Upper lobe of left lung (tissue), 6 donors: ENCODE measurements at regions not wholly inside any gene's neighbourhood (a gene's known extent, or its start where the extent isn't known, plus 50 kb on each side); places are given as distances from the start of the nearest gene placed in this dataset.
"Not testable (repeated sequence)": the region's sequence is repeated elsewhere in the genome, so short reads cannot be mapped to it uniquely, and the experiment has no call there.

Source experiments
- ATAC-seq, 2 donors: fragments of 200-7000 bp; cut with Tn5 transposase; one replicate each; pipeline ENCODE4 v1.9.1; 2022; ENCODE audit warnings: mild to moderate bottlenecking in 2 of 2, moderate library complexity in 2 of 2; ENCODE audit not compliant: low FRiP score in 2 of 2
- DNase-seq, 2 donors: peaks; one replicate each; pipeline ENCODE4 v3.0.0-alpha.2; 2019 to 2020
- H3K27ac ChIP-seq, 4 donors: fragments of 200-600 bp; sonication (generic); one replicate each; pipeline ENCODE4 v1.5.1; 2016 to 2019
- H3K27me3 ChIP-seq, 4 donors: fragments of 200-600 bp; sonication (generic); one replicate each; pipeline ENCODE4 v1.5.1; 2017 to 2019
- H3K36me3 ChIP-seq, 4 donors: fragments of 200-600 bp; sonication (generic); one replicate each; pipeline ENCODE4 v1.5.1; 2016 to 2019
- H3K4me1 ChIP-seq, 4 donors: fragments of 200-600 bp; sonication (generic); one replicate each; pipeline ENCODE4 v1.5.1; 2018 to 2019
- H3K4me3 ChIP-seq, 4 donors: fragments of 200-600 bp; sonication (generic); one replicate each; pipeline ENCODE4 v1.5.1; 2017 to 2019; ENCODE audit warnings: mild to moderate bottlenecking in 2 of 4, moderate library complexity in 1 of 4
- H3K9me3 ChIP-seq, 4 donors: fragments of 200-600 bp; sonication (generic); one replicate each; pipeline ENCODE4 v1.5.1; 2018 to 2019
- CTCF ChIP-seq, 6 experiments: fragments of 450-650 bp in 4 of 6; fragments of 200-600 bp in 2 of 6; sonication (generic) in 2 of 6; IDR thresholded peaks; one replicate each; pipeline ENCODE4 v1.5.1; 2016 to 2019; ENCODE audit warnings: antibody characterized with exemption in 6 of 6
- EP300 ChIP-seq, 4 donors: sonication (generic); formaldehyde crosslinking; IDR thresholded peaks; one replicate each; pipeline ENCODE4 v1.5.1; 2017; ENCODE audit warnings: antibody characterized with exemption in 4 of 4, control low read depth in 2 of 4
- POLR2A ChIP-seq, 4 donors: fragments of 450-650 bp; IDR thresholded peaks; one replicate each; pipeline ENCODE4 v1.5.1; 2016 to 2017; ENCODE audit warnings: antibody characterized with exemption in 4 of 4, mild to moderate bottlenecking in 2 of 4
- POLR2AphosphoS5 ChIP-seq, 2 donors: sonication (generic); formaldehyde crosslinking; IDR thresholded peaks; one replicate each; pipeline ENCODE4 v1.5.1; 2017; ENCODE audit warnings: antibody characterized with exemption in 2 of 2
- WGBS, 2 donors: methylation state at CpG; one replicate each; pipeline ENCODE4 v1.1.5; 2017 to 2018; 5-methylcytosine and 5-hydroxymethylcytosine counted together
- donor health status: DM: no; HTN: no; CAD: no; lungs with moderate emphysema.
- donor health status: DM: no; HTN: yes; CAD: no; lungs with severe emphysema.

- no peak for ATAC-seq
- Histone ChIP-seq H3K4me3 (no peak overlapping the region), H3K36me3 (no peaks in the 10 kb centered on the region), H3K27me3 (no peaks in the 10 kb centered on the region), H3K9me3 (no peaks in the 10 kb centered on the region), H3K27ac (no peak overlapping the region), H3K4me1 (no peaks in the 10 kb centered on the region)
- 66 to 78% methylated on average over 2 of the region's 2 CpGs for WGBS, 2 donors
- no peak for DNase-seq
- no peak for TF ChIP-seq POLR2AphosphoS5 (IDR thresholded peaks at IDR 0.05)
- no peak for TF ChIP-seq POLR2A (IDR thresholded peaks at IDR 0.05)
- TF ChIP-seq CTCF (IDR thresholded peaks at IDR 0.05) = no peak
- TF ChIP-seq EP300 (IDR thresholded peaks at IDR 0.05) = no peak
Measured at GRCh38 chr3:178103140-178103539, 433.1 kb upstream of the KCNMB2 start.

DNA sequence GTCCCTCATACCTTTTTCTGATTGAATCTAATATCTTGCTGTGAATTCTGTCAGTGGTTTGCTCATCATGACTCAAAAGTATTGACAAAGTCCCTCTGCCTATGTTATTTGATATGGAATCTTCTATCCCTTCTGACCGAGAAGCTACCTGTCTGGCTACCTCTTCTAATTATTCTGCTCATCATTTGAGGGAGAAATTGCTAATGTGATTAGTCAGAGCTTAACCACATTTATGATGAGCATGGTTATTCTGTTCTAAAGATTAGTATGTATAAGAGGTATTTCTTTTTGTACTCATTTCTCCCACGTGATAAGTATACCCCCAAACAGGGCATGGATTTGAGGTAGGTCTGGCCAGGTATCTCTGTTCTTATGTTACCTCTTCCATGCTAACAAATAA is 428.4 kb upstream of the KCNMB2 start:
- 90 to 96% methylated on average over 2 of the region's 2 CpGs for WGBS, 2 donors
- ATAC-seq = no peak
- H3K27ac ChIP-seq = no peak overlapping the region
- H3K4me1 ChIP-seq = no peaks in the 10 kb centered on the region
- no peaks in the 10 kb centered on the region for H3K36me3 ChIP-seq
- TF ChIP-seq EP300 (IDR thresholded peaks at IDR 0.05) (no peak), POLR2A (IDR thresholded peaks at IDR 0.05) (no peak), POLR2AphosphoS5 (IDR thresholded peaks at IDR 0.05) (no peak), CTCF (IDR thresholded peaks at IDR 0.05) (no peak)
- no peaks in the 10 kb centered on the region for H3K27me3 ChIP-seq
- H3K4me3 ChIP-seq = no peak overlapping the region
- DNase-seq = no peak
- H3K9me3 ChIP-seq = no peaks in the 10 kb centered on the region

- 73 to 78% methylated on average over 2 of the region's 2 CpGs for WGBS, 2 donors
- Histone ChIP-seq H3K4me1 (no peaks in the 10 kb centered on the region), H3K27me3 (no peaks in the 10 kb centered on the region), H3K9me3 (no peaks in the 10 kb centered on the region), H3K27ac (no peak overlapping the region), H3K4me3 (no peak overlapping the region), H3K36me3 (no peaks in the 10 kb centered on the region)
- TF ChIP-seq EP300 (IDR thresholded peaks at IDR 0.05) (no peak), POLR2AphosphoS5 (IDR thresholded peaks at IDR 0.05) (no peak), CTCF (IDR thresholded peaks at IDR 0.05) (no peak), POLR2A (IDR thresholded peaks at IDR 0.05) (no peak)
- ATAC-seq = no peak
- no peak for DNase-seq
Measured at GRCh38 chr3:178109691-178110090, 426.5 kb upstream of the KCNMB2 start.

- no peak for TF ChIP-seq POLR2AphosphoS5 (IDR thresholded peaks at IDR 0.05)
- TF ChIP-seq EP300 (IDR thresholded peaks at IDR 0.05) = no peak
- no peak for TF ChIP-seq POLR2A (IDR thresholded peaks at IDR 0.05)
- no peak for TF ChIP-seq CTCF (IDR thresholded peaks at IDR 0.05)
- Histone ChIP-seq H3K4me1 (no peaks in the 10 kb centered on the region), H3K4me3 (no peak overlapping the region), H3K9me3 (no peaks in the 10 kb centered on the region), H3K36me3 (no peaks in the 10 kb centered on the region), H3K27ac (no peak overlapping the region), H3K27me3 (no peaks in the 10 kb centered on the region)
- DNase-seq (no peak), ATAC-seq (no peak)
- WGBS, 2 donors = 96 to 97% methylated on average over 6 of the region's 6 CpGs
Measured at GRCh38 chr3:178112134-178112533, 424.1 kb upstream of the KCNMB2 start.

- not testable (repeated sequence) for H3K4me3 ChIP-seq, H3K27ac ChIP-seq, H3K4me1 ChIP-seq, ATAC-seq, DNase-seq, H3K27me3 ChIP-seq, H3K9me3 ChIP-seq, H3K36me3 ChIP-seq
- 90 to 92% methylated on average over 1 of the region's 1 CpG for WGBS, 2 donors
Measured at GRCh38 chr3:178112552-178112951, 423.7 kb upstream of the KCNMB2 start.
